IPS-18c (cell line): ENCODE measurements at regions not wholly inside any gene's neighbourhood (a gene's known extent, or its start where the extent isn't known, plus 50 kb on each side); places are given as distances from the start of the nearest gene placed in this dataset.
"Not testable (repeated sequence)": the region's sequence is repeated elsewhere in the genome, so short reads cannot be mapped to it uniquely, and the experiment has no call there.

Source experiments
- H3K4me3 ChIP-seq: 2 replicates; pipeline ENCODE4 v1.7.0; 2013; ENCODE audit warnings: low read depth, mild to moderate bottlenecking, low read length, moderate library complexity; ENCODE audit not compliant: insufficient read depth
- H3K9me3 ChIP-seq: one replicate; pipeline ENCODE4 v1.6.1; 2013; ENCODE audit warnings: mild to moderate bottlenecking, low read length, moderate library complexity; ENCODE audit not compliant: control insufficient read depth, insufficient read depth

DNA sequence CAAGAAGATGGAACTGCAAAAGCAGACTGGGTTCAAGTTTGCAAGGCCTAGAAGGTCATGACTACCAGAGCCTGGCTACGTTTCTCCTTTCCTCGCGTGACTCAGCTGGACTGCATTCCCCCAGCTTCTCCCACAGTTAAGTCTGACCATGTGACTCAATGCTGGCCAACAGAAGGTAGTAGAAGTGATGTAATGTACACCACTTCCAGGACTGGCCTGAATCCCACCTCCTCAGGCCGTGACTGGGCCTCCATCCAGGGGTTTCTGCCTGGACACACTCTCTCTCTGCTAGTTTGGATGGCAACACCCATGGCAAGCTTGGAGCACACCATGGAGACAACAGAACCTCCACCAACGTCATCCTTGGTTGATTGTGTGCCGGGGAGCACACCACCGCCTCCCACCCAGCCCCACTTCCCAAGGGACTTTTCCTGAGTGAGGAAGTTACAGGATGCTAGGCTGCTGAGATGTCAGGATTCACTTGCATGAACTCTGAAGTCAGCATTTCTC, 112.0 kb upstream of the CDYL start:
- Histone ChIP-seq H3K4me3 (no peak overlapping the region), H3K9me3 (no peaks in the 10 kb centered on the region)

DNA sequence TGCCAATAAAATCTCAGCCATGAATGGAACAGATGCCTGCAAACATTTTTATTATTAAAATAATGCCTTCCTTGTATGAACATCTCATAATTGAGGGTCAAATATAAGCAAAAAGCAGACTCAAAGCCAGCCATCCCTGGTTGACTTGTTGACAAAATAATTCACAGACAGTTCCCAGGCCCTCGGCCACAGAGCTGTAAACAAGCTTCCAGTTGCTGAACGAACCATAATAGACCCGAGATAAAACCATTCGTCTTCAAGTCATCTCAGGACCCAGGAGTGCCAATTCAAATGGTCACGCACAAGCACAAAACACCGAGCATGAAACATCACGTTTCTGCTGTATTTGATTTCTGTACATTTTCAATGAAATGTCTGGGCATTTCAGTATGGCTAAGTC, 113.3 kb upstream of the CDYL start:
- Histone ChIP-seq H3K4me3 (no peak overlapping the region; the same call in 1 of the 2 replicates), H3K9me3 (no peaks in the 10 kb centered on the region)

DNA sequence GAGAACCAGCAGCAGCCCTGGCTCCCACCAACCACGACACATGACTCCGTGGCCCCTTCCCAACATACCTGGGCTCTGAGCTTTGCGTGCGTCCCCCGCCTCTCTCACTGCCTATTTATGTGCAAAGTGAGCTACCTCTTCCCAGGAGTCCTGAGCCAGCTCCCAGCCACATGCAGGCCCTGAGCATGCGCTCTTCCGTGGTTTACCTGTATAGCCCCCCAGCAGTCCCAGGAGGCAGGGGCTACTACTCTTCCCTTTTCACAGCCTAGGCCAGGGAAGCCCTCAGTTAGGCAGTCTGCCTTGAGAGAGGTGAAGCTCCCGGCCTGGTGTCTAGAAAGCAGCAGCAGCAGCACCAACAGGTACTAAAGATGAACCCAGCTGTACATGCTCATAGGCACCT, 114.8 kb upstream of the CDYL start:
- H3K9me3 ChIP-seq: no peaks in the 10 kb centered on the region
- no peak overlapping the region for H3K4me3 ChIP-seq

DNA sequence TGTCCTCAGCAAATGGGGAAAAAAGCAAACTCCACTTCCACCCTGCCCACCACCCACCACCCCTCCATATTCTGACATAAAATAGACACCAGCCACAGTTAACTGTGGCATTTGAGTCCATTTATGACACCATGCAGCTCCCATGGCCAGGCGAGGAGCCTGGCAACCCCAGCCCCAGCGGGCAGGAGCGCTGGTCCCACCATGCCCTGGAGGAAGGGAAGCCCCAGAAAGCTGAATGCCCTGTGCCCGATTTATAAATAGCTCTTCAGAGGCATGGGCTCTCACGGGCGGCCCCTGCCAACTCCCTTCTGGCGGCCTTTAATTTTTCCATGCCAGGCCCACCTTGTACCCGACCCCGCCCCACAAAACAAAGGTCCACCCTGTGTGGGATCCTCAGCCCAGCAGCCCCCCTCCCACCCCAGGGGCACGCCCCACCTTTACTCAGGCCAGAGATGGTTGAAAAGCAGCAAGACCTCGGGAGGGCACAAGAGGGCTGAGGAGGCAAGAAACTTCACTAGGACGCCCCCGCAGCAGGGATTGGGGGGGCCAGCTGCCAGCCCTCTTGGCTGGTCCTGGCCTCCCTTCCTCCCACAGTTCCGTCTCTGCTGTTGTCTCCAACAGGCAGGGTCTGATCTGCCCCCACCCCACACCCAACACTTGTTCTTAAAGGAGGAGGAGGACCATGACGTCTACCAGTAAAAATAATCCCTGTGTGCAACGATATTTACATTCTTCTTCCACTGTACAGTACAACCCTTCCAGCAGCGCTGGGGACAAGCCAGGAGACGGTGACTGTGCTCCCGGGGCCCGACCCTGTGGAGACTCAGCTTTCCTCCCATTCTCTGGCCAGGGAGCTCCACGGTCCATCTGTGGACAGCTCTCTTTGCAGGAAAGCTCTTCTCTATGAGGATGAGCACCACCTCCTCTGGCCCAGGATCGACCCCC, 115.6 kb upstream of the CDYL start:
- Histone ChIP-seq H3K9me3 (no peaks in the 10 kb centered on the region), H3K4me3 (no peak overlapping the region)

DNA sequence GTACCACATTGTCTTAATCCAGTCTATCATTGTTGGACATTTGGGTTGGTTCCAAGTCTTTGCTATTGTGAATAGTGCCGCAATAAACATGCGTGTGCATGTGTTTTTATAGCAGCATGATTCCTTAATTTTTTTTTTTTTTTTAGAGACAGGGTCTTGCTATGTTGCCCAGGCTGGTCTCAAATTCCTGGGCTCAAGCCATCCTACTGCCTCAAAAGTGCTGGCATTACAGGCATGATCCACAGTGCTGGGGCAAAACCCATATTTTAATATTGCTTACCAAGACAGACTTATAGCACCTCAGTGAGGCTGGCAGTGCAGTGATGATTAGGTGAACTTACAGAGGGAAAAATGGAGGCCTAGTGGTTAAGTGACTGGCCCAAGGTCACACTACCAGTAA, 116.5 kb upstream of the CDYL start:
- H3K4me3 ChIP-seq, H3K9me3 ChIP-seq: not testable (repeated sequence)

DNA sequence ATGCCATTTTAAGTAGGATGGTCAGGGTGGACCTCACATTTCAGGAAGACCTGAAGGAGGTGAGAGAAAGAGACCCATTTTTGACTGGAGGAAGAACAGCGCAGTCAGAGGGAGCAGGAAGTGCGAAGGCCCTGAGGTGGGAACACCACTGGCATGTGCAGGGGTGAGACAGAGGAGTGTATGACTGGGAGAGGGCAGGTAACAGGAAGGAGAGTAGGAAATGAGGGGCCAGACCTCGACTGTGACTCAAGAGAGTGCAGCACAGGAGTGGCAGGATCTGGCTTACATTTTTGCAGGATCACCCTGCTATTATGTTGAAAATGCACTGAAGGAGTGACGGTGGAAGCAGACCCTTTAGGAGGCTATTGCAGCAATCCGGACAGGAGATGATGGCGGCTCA, 117.7 kb upstream of the CDYL start:
- H3K4me3 ChIP-seq: no peak overlapping the region
- H3K9me3 ChIP-seq: no peaks in the 10 kb centered on the region

DNA sequence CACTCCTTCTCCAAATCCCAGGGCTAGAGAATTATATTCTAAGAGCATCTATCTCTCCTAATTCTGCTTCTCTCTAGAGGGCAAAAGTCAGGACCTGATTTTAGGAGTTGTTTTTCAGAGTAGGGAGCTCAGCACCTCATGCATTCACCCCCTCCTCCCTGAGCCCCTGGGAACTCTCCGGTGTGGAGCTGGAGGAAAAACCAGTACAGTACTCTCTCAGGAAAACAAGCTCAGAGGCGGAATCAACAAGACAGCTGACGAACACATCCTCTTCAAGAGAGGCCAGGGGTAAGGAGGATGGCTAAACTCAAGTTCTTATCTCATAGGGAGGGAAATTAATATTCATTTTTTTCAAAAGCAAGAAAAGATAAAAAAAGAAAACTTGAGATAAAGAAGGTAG, 120.1 kb upstream of the CDYL start:
- Histone ChIP-seq H3K9me3 (no peaks in the 10 kb centered on the region), H3K4me3 (no peak overlapping the region)

DNA sequence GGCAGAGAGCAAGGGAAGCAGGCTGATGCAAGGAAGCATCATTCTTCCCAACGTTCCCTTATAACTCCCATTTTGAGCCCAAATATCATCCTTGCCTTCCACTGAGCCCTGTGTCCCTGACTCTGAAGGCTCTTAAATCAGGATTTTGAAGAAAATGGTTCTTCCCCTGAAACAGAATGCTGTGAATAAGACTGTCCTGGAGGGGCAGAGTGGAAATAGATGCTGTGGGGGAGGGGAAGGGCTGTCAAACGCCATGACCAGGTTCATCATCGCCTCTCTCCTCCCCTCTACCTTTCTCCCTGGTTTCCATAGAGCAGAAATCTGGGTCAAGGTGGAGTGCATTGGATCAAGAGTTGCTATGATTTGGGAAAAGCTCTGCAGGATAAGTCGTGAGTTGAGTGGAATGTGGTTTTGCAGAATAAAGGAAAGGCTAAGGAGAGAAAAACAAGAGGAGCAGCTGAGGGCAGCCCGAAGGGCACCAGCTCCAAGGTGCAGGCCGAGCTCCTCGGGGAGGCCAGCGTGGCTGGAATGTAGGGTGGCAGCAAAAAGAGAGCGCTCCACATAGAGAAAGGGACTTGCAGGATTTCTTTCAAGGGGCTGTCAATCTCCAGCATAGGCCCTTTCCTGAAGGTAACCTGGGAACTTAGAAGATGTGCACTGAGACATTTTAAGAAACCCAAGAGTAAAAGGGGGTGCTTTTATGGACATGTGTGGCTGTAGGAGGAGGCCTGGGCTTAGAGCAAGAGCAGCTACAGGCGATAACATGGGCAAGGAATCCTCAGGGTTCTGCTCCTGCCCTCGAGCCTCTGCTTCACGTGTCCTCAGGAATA, 120.8 kb upstream of the CDYL start:
- Histone ChIP-seq H3K4me3 (no peak overlapping the region), H3K9me3 (no peaks in the 10 kb centered on the region)

DNA sequence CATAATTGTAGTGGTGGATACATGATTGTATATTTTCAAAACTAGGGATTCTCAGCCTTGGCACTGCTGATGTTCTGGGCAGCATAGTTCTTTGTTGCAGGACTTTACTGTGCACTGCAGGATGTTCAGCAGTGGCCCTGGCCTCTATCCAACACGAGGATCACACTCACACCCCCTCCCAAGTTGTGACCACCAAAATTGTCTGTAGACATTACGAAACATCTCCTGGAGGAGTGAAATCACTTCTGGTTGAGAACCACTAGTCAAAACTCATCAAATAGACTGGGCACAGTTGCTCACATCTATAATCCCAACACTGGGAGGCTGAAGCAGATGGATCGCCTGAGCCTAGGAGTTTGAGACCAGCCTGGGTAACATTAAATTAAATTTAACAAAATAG, 123.1 kb upstream of the CDYL start:
- no peaks in the 10 kb centered on the region for H3K9me3 ChIP-seq
- no peak overlapping the region for H3K4me3 ChIP-seq

DNA sequence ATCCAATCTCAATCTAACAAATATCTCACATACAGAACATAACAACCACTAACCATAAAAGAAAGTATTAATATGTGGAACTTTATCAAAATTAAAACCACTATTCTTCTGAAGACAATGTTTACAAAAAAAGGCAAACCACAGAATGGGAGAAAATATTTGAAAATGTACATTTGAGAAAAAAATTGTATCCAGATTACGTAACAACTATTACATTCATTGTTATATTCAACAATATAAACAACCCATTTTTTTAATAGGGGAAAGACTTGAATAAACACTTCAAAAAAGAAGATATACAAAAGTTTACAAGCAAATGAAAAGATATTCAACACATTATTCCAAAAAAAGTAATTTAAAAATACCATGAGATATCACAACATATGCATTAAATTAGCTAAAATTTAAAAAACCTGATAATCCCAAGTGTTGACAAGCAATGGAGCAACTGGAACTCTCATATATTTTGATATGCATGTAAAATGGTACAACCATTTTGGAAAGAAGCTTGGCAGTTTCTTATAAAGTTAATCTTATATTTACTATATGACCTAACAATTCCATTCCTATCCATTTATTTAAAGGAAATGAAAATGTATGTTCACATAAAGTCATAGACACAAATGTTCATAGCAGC, 124.3 kb upstream of the CDYL start:
- H3K4me3 ChIP-seq: no peak overlapping the region
- no peaks in the 10 kb centered on the region for H3K9me3 ChIP-seq

DNA sequence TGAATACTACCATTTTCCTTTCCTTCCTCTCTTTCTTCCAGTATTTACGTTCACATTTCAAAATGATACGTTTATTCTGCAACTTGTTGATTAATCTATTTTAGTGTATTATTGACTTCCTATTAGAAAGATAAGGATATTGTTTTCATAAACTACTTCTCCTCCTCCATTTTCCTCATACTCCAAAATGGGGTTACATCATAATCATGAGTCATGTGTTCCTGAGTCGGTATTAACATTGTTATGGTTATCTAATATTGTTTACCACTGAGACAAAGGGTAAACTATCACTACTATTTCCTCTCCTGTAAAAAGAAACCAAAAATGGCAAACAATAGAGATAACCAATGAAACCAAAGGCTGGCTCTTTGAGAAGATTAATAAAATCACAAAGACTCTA, 126.5 kb upstream of the CDYL start:
- Histone ChIP-seq H3K9me3 (no peaks in the 10 kb centered on the region), H3K4me3 (no peak overlapping the region)

DNA sequence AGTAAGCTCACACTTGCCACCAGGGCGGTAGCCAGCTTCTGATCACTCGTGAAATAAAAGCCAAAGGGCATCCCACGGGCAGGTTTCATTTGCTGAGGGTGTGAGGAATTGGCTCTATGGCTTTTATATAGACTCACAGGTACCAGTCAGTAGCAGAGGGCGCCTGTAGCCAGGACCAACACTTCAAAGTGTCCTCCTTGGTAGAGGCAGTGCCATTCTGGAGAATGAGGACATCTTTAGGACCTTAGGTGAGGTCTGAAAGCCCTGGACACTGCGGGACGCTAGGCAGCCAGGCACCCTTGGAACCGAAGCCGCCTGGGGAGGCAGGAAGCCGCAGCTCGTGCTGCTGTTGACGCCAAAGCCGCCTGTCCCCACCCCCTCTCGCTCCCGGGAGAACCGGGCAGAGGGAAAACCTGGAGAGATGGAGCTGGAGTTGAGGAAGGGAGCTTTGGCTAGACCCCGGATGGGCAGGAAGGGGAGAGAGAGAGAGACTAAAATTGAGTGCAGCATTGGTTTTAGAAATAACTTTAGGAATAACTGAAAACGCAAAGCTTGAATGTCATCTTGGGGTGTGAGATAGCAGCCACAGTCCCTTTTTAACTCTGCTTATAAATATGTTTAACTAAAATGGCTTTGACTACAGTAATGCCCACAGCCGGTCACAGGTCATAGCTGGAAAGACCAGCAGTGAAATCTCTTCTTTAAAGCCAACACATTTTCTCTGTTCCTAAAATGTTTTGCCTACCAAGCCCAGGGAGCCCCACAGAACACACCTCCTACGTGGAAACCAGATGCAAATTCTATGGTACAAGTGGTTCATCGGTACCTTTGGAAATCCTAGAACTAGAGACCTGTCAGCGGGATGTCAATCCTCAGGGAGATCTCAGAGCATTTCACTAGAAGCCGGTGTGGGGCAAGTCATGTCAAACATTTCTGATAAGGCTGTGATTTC, 128.5 kb upstream of the CDYL start:
- H3K4me3 ChIP-seq: peak overlapping the region; percentile 1; the same call in 1 of the 2 replicates

DNA sequence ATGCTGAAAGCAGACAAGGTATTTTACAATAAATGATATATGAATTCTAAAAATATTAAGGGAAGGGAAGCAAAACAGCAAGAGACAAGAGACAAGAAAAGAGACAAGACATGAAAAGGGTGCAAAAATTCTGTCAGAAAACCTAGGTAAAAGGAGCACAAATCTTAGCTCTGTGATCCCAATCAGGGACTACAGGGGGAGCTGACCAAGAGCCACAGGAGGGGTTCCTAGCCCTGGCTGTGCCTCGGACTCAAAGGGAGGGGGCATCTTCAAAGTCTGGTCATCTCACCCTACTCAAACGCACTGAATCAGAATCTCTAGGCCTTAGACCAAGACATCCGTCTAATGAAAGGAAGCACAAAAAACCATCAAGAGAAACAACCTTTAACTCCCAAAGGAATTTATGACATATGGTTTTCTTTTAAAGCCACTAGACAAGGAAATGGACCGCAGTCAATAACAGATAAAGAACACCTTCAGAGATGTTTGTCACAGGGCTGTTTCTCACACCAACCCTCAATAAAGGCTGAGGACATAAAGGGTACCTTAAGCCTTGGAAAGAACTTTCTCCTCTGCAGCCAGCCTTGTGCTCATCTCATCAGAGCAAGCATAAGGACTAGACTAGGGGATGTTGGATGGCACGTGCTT, 130.4 kb upstream of the CDYL start:
- H3K9me3 ChIP-seq: no peaks in the 10 kb centered on the region
- no peak overlapping the region for H3K4me3 ChIP-seq

More for the DNA sequence above, 128.5 kb upstream of the CDYL start:
- no peaks in the 10 kb centered on the region for H3K9me3 ChIP-seq

DNA sequence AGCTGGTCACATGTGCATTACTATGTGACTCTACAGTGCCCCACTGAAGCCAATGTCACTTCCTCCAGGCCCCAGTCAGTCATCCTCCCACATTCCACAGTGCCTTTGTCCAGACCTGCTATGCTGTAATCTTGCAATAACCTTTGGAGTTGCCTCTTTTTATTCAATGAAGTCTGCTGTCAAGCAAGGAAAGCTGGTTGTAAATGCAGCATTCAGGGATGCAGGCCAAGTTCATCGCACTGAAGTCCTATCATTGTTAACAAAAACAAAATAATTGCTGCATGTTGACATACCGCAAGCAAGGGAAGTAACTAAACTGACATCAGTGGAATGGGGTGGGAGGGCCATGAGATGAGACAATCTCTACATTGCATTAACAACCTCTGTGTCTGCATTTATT, 131.2 kb upstream of the CDYL start:
- no peaks in the 10 kb centered on the region for H3K9me3 ChIP-seq
- no peak overlapping the region for H3K4me3 ChIP-seq

DNA sequence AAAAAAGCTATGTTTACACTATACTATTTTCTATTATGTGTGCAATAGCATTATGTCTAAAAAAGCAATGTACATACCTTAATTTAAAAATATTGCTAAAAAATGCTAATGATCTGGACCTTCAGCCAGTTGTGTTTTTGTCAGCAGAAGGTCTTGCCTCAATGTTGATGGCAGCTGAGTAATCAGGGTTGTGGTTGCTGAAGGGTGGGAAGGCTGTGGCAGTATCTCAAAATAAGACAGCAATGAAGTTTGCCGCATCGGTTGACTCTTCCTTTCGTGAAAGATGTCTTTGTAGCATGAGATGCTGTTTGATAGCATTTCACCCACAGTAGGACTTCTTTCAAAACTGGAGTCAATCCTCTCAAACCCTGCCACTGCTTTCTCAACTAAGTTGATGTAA, 134.7 kb upstream of the CDYL start:
- Histone ChIP-seq H3K4me3 (no peak overlapping the region), H3K9me3 (no peaks in the 10 kb centered on the region)

DNA sequence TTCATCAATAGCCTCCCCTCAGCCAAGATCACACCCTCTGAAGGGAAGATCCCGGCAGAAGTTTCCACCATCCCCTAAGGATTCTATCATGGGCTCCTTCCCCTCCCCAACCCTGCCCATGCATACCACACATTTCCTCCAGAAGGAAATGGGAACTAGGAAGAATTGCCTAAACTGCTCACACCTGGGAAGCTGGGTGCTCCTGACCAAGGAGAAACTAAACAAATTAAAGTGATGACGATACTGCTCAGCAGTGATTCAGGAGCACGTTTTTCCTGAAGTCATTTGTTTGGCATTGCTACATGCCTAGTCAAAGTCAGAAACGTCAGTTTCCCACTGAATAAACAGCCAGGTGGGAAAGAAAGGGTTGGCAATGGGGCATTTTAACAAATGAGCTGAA, 136.1 kb upstream of the CDYL start:
- H3K4me3 ChIP-seq: no peak overlapping the region

More for the DNA sequence above, 136.1 kb upstream of the CDYL start:
- H3K9me3 ChIP-seq: no peaks in the 10 kb centered on the region
